Stimulated activated CD4-positive, alpha-beta T cell treated with anti-CD3 and anti-CD28 coated beads, TNF-alpha, amount 100 ng/mL, for 1 hour (primary cell): ENCODE measurements at regions not wholly inside any gene's neighbourhood (a gene's known extent, or its start where the extent isn't known, plus 50 kb on each side); places are given as distances from the start of the nearest gene placed in this dataset.
"Not testable (repeated sequence)": the region's sequence is repeated elsewhere in the genome, so short reads cannot be mapped to it uniquely, and the experiment has no call there.

Source experiments
- DNase-seq, 3 donors: peaks; one replicate each; pipeline ENCODE4 v3.0.0-alpha.2; 2020; ENCODE audit warnings: low read depth in 3 of 3, low spot score in 1 of 3

DNA sequence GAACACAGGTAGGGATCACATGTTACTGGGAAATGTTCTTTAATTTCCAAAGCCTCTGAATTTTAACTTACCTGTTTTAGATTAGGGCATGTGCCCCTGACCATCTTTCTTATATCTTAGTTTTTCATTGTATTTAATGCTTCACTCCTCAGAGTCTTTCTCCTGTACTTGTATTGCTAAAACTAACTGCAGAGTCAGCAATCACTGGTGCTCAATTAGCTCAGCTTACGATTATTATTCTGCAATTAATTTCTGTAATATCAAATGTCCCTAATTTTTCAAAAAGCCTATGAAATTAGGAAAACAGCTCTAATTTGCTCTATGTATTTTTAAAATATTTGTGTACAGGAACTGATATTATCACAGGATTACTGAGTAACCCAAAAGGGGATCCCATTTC is 693.2 kb upstream of the SLC8A1 start:
- no peak for DNase-seq

DNA sequence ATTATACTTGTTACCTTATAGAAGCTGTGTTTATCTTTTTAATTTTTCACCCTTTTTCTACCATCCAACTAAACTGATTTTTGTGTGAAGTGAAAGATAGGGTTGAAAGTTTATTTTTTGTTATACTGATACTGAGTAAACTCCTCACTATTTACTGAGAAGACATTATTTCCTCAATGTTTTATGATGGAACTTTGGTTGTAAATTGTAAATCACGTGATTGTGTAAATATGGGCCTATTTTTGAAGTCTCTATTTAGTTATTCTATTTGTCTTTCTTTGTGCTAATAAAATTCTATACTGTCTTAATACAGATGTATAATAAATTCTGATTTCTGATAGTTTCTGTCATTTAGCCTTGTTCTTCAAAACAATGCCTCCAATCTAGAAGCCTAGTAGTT is 697.2 kb upstream of the SLC8A1 start:
- DNase-seq: no peak

- no peak for DNase-seq
Measured at GRCh38 chr2:41151746-41152145, 699.9 kb upstream of the SLC8A1 start.

- DNase-seq: no peak
Measured at GRCh38 chr2:41152318-41152717, 700.4 kb upstream of the SLC8A1 start.

DNA sequence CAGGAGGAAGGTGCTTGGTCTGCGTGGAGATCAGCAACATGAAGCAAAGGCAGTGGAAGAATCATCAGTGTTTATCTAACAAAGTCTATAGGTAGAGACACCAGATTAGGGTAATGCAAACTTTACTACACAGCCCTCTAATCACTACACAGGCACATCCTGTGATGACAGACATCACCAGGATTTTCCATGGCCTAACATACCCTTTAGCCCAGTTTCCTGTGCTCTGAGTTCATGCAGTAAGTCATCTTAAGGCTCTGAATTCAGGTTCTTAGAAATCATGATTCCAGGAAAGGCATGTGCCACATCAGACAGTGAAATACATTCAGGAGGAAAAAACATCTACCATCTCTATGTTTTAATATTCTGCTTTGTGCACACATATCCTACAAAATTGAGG is 708.5 kb upstream of the SLC8A1 start:
- no peak for DNase-seq

DNA sequence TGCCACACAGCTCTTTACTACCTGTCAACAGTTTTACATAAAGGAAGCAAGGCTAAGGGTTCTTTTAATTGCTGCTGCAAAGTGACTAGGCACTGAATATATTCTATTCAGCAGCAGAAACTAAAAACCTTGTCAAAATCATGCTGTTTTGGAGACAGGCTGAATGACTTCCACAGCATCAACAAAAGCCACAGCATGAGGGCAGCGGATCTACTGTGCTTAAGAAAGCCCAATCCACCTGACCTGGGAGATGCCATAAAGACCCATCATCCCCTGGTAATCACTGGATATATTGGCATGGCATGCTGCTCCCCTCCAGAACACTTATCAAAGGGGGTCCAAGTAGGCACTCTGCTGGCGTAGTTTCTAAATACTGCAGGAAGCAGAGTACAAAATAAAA is 715.1 kb upstream of the SLC8A1 start:
- DNase-seq: no peak

DNA sequence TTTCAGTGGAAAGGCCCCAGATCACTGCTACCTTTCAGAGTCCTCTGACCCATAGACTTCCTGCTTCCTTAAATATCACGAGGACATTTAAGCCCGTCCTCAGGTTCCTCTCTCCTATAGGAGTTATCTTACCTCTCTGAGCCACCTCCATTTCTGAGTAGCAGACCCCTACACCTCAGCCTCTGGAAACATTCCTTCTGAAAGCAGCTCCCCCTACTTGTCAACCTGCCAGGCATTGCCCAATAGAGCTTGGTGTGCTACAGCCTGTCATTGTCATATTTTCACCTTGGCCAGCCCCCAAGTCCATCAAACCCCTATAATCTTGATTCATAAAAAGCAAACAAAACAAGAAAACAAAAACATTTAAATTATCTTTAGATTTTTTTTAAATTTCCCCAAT is 717.9 kb upstream of the SLC8A1 start:
- DNase-seq: no peak

- no peak for DNase-seq
Measured at GRCh38 chr2:41170589-41170988, 718.7 kb upstream of the SLC8A1 start.

- no peak for DNase-seq
Measured at GRCh38 chr2:41180387-41180786, 728.5 kb upstream of the SLC8A1 start.

DNA sequence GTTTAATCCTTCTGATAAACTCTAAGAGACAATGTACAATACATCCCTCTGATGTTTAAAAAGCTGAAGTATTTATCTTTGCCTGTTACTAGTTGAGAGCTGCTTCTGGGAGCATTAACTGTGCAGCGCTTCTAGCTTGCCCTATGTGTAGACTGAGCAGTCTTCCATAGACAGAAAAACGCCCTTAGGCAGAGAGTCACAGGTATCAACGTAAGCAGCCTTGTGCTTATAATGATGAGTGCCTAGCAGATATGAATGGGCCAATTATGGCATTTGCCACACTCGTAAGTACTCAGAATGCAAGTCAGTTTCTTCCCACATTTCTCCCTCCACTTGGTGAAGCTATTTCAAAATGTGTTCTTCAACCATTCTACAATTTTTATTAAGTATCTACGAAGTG is 731.1 kb upstream of the SLC8A1 start:
- no peak for DNase-seq

DNA sequence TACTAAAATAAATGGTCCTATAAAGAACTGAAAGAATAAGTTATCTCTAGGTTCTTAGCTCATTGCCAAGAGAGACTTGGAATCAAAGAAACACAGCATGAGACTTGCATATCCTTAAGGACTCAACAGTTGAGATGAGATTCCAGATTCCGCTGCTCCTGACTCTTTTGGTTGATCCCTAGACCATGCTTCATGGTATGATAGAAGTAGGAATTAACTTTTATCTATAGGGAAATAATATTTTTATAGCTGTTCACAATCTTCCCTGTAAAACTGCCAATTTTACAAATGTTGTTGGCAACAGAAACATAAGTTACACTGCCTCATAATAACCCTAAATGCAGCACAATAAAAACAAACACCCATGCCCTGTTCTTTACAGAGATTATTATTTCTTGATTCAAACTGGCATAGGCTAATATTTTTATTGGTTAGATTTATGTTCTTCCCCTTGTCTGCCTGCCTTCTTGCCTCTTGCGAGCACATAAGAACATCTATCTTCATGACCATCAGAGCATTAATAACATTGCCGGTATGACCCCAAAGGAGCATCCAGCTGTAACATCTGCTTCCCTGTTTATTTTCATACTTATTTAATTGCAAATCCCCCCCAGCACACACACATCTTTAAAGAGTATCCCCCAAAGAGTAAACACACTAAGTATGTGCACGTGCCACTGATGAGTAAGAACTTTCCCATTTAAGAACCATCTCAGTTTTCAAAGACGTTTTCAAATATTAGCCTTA is 735.7 kb upstream of the SLC8A1 start:
- no peak for DNase-seq

DNA sequence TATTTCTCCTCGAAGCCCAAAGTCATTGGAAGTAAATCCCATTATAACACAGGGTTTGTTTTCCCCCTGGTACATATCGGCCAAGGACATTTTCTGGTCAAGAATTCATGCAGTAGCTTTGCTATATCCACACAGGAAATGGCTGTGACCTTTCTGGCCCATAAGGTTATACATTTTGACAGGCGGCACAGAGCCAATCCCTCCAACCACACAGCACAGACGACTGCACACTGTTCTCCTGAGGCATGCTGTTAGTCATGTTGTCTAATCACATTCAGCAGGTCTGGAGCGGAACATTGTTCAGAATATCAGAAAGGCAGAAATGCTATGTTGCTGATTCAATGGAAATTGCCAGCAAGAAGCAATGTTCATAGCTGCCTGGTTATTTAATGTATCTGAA is 742.3 kb upstream of the SLC8A1 start:
- DNase-seq: no peak

DNA sequence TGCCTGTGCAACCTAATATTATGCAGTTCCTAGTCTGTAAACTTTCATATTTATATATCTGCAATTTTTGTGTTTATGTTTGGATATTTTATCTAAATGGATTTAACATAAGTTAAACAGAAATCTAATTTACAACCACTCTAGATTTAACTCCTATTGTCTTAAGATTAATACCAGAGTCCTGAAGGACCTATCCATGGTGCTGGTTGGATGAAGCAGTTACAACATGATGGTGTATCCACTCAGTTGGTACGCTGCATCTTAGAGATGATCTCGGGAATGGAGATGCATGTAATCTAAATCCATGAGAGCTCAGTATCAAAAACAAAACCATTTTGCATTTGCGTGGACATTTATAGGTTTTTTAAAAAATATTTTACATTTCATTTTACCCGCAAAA is 745.9 kb upstream of the SLC8A1 start:
- DNase-seq: no peak

DNA sequence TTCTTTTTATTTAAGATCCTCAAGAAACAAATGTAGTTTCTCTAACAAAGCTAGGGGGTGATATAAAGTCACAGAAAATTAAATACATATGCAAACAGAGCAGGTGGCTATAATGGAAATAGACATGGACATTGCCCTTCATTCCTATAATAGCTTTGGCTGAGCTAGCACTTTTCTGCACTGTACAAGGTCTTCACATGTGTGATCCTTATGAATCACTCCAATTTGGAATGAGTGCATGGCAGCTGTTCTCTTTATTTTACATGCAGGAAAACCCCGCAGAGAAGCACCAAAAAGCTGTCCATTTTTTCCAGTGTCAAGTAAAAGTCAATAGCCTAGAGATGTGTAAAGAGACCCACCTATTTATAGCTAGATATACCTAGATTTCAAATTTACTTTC is 747.4 kb upstream of the SLC8A1 start:
- DNase-seq: no peak

DNA sequence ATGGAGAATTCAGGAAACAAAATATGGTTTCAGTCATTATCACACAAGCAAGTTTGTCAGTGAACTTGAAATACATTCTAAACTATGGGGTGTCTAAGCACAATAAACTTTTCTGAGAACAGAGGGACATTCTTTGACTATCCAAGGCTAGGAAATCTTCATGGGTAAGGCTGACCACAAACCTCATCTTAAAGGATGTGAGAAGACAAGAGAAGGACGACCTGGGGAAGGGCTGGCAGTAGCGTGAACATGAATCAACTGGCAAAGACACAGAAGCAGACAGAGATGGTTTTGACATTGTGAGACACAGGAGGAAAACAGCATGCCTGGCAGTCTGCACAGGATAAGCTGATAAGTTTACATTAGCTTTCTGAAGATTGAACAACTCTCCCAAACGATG is 752.4 kb upstream of the SLC8A1 start:
- DNase-seq: no peak

DNA sequence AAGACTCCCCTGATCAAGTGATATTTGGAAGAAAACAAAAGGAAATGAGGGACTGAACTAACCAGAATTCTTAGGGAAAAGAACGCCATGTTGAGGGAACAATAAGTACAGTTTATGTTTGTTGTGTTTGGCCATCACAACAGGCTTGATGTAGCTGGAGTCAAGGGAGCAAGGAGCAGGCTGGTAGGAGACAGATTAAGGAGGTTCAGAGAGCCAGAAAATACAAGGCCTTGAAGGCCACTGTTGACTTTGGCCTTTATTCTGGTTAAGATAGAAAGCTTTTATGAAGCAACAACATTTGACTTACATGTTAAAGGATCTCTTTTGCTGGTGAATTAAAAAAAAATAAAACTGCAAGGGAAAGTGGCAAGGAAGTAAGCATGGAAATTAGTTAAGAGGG is 754.1 kb upstream of the SLC8A1 start:
- DNase-seq: no peak

- no peak for DNase-seq
Measured at GRCh38 chr2:41207578-41207977, 755.7 kb upstream of the SLC8A1 start.

DNA sequence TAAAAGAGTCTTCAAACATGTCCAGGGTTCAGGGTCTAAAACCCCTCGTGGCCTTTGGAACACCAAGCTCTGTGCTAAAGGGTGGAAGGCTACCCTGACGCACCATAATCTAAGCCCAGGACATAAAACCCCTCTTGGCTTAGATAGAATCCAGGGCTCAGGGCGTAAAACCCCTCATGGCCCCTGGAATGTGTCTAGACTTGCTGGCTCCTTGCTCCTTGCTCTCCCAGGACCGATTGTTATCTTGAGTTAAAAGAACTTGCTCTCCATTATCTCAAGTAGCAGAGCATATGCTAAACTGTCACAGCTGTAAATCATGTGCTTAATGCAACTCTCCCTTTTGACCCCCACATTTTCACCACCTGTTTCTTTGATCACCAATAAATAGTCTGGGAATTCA is 758.1 kb upstream of the SLC8A1 start:
- DNase-seq: not testable (repeated sequence)

DNA sequence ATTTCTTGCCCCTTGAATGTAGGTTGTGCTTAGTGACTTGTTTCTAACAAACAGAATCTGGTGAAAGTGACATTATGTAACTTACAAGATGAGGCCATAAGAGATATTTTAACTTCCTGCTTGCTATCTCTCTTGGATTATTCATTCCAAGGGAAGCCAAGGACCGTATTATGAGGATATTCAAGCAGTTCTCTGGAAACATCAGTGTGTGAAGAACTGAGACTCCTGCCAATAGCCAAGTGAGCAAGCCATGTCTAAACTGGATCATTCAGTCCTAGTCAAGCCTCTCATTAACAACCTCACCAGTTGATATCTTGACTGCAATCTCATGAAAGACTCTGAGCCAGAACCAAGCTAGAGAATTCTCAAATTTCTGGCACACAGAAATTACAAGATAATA is 765.1 kb upstream of the SLC8A1 start:
- no peak for DNase-seq

GRCh38 chr2:41222593-41222992 is 770.7 kb upstream of the SLC8A1 start:
- no peak for DNase-seq

- no peak for DNase-seq
Measured at GRCh38 chr2:41234093-41234492, 782.2 kb upstream of the SLC8A1 start.

GRCh38 chr2:41241325-41242000 is 789.6 kb upstream of the SLC8A1 start:
- no peak for DNase-seq

DNA sequence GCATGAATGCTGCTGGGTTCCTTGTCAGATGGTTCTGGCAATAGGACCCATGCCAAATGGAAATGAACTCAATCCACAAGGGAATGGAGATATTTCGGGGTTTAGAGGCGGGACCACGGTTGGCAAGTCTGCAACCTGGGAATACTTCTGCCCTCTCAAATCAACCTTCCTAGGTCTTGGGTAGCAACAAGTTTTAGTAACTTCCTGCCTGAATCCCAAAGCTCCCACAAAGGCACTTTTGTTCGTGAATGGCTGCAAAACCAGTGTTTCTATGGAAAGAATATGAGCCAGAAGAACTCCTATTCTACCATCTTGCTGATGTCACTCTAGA is 790.1 kb upstream of the SLC8A1 start:
- DNase-seq: no peak
